IPS-NIHi7 (cell line): ENCODE measurements at regions not wholly inside any gene's neighbourhood (a gene's known extent, or its start where the extent isn't known, plus 50 kb on each side); places are given as distances from the start of the nearest gene placed in this dataset.
"Not testable (repeated sequence)": the region's sequence is repeated elsewhere in the genome, so short reads cannot be mapped to it uniquely, and the experiment has no call there.

ENCODE experiments used
- DNase-seq: peaks from one replicate; pipeline ENCODE4 v3.0.0; 2012; ENCODE audit warnings: mixed read lengths; ENCODE audit errors: extremely low spot score

DNA sequence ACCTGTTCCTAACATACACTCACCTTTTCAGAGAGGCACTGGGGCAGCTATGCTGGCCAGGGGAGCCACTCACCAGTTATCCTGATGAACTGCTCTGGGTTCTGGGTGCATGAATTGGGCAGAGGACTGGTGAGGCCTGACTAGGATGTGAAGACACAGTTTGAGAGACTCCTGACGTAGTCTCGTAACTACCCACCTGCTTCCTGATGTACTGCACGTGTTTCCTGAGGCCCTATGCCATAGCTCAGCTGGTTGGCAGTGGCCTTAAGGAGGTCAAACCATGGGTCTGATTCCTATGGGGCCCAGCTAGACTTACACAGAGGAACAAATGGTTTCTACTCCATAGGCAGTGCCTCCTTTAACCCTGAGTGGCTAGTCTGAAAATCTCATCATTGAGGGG is 351.7 kb upstream of the FRG2C start:
- DNase-seq, result not testable (repeated sequence)

DNA sequence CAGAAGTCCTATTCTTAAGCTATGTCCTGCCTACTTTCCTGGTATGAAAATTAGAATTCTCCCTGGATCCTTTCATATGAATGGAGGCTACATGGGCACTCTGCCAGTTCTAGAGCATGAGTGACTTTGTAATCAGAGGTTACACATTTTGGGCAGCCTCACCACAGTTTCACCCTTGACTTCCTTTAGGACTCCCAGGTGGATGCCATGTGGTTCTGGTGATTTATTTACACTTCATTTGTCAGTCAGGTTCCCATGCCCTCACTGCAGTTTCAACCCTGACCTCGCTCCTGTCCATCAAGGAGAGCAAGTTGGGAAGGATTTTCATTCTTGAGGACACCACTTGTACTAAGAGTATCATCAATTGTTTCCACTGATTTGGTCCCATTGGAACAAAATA is 344.4 kb upstream of the FRG2C start:
- not testable (repeated sequence) for DNase-seq

DNA sequence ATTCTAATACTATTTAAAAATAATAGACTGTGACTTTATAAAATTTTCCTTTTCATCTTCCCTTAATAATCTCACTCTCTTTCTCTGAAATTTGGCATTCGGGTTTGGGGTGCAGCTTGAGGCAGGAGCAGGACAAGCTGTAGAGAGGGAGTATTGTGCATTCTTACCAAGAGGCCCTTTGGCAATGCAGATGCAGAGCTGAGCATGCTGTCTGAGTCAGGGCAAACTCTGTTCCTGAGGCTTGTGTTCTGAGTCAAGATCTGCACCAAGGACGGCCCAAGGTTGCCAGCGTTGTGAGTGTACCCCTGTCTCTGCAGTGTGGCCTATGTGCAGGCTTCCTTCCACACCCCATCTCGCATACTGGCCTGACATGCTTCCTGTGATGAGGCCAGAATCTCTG is 343.8 kb upstream of the FRG2C start:
- DNase-seq, result no peak

GRCh38 chr3:75321060-75321459 is 343.1 kb upstream of the FRG2C start:
- DNase-seq, result no peak

DNA sequence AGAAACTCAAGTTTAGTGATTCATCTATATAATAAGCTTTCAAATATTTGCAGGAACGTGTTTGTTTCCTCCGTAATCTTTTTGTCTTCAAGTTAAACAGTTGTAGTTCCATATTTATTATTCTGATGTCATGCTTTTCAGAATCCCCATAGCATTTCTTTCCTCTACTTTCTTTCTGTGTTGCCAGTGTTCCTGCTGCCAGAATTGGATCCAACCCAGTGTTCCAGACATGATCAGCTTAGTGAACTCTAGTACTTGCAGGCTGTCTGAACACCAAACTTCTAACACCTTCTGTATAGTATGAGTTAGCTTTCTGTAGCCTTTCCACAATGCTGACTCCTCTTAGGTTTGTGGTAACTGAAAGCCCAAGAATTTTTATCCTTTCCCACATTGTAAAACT is 340.2 kb upstream of the FRG2C start:
- not testable (repeated sequence) for DNase-seq

DNA sequence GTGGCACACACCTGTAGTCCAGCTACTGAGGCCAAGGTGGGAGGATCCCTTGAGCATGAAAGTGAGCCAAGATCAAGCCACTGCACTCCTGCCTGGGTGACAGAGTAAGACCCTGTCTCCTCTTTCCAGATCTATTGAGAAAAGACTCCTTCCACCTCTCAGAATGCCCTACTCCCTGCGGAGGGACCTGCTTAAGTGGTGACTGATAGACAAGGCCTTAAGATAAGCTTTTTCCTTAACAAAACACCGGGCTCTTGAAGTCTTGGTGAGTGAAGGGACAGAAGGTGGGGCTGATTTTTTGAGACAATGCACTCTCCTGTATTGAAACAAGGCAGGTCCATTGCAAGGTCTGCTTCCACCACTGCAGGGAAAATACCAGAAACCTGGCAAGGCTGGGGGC is 338.4 kb upstream of the FRG2C start:
- peak; percentile 22 for DNase-seq

DNA sequence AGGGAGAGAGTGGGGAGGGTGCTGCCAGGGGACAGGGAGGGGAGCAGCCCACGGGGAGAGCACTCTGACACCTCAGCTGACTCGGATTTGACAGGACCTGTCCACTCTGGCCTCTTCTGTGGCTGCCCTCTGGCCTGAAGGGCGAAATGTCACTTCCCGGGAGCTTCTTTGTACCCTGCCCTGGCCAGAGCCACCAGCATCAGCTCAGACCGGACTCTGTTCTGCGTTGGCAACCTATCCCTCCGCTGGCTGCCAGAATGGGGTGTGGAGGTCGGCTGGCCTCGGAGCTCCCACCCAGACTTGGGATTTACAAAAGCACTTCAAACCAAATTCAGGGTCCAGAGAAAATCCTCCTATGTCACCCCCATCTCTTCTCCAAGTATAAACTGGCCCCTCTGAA is 336.7 kb upstream of the FRG2C start:
- DNase-seq, result no peak

DNA sequence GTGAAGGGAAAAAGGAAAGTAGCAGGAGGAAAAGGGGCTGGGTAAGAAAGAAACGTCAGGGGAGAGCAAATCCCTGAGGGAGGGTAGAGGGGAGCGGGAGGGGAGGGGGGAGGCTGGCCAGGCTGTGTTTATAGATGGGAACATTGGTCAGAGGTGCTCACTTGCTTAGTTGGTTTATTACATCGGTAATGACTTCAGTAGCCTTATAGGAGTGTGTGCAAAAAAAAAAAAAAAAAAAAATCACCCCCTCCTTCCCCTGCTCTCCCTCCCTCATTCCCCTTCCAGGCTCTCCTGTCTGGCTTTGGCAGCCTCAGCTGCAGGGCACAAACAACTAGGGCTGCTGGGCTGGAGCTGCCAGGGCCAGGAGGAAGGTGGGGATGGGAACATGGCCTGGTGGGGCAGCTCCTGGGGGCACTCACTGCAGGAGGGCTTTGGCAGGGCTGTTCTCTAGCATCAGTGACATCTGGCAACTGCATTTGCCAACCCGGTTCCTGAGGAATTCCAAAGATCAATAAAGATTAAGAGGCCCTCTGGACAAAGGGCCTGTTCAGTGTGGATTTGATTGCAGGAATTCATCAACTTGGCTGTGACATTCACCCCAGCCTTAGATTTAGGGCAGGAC is 334.5 kb upstream of the FRG2C start:
- no peak for DNase-seq

DNA sequence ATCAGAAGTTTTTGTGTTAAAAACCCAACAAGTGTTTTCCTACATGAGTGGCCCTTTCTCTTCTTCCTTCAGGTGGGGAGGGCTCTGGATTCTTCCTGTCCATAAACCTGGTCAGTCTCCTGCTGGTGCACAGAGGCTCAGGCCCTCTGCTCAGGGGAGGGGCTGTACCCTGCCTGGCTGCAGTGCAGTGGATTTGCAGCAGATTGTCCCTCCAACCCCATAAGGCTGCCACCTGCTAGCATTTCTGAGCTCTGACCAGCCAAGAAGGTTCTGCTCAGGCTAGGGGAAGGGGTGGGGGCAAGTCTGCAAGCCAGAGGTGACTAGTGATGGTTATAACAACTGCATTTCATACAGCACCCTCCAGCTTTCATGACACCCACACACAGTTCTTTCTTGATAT is 333.7 kb upstream of the FRG2C start:
- DNase-seq, result not testable (repeated sequence)

DNA sequence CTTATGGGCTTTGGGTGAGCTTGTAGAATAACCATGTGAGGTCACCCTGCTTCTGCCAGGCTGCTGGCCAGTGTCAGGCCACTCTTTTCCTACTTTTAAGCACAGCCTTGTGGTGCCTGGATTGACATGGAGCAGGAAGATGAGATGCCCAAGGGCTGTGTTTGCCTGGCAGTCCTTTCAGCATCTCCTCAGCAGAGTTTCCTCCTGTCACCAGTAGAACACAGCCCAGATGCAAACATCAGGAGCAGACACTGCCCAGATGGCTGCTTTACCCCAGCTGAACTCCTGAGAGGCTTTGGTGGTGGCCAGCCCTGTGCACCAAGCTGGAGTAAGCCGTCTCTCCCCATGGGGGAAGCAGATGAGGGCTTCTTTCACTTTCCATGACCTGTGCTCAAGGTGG is 332.0 kb upstream of the FRG2C start:
- not testable (repeated sequence) for DNase-seq

DNA sequence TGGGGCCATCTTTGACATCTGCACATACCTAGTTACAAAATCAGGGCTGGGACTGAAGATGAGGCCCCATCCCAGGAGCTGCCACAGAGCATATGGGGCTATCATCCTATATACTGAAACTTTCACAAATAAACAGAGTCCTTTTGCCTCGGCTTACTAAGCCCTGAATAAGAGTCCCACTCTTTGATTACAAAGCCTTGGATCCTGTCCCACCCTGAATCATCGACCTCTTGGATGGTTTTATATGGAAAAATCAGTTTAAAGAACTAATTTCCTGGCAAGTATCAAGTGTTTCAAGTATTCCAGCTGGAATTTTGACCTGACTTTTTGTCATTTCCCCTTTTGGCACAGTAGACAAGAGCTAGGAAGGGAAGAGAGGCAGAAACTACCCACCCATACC is 331.3 kb upstream of the FRG2C start:
- no peak for DNase-seq

DNA sequence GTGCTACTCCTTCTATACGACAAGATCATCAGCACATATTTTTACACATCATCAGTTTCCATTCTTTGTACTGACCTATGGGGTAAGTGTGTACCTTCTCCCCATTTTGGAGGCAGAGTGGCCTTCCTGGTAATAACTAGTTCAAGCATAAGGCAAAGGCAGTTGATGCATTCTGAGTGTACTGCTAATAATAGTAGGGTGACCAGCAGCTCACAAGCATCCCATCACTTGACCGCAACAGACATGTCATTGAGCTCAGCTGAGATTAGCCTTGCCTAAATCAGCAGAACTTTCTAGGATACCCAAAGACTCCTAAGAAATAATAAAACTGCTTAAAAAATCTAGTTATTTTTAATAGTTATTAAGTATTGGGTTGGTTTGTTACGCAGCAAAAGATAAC is 329.8 kb upstream of the FRG2C start:
- DNase-seq, result no peak

- no peak for DNase-seq
Measured at GRCh38 chr3:75337226-75337900, 326.8 kb upstream of the FRG2C start.

DNA sequence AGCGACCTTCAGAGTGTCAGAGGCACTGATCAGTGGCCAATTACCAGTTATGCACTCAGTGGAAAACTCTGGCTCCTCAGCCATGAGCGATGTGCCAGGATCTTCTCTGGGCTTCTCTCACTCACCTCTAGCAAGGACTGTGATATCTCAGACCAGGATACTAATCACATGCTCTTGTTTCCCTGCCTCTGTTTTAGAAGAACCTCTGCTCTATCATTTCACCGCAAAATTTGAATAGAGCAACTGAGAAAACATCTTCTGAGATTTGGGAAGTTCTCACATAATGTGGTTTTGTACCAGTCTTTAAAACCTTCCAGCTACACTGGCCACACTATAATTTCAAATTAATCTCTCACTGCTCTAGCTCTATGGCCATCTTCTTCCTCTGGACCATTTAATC is 325.8 kb upstream of the FRG2C start:
- DNase-seq, result no peak

- peak; percentile 53 for DNase-seq
Measured at GRCh38 chr3:75341324-75342067, 322.6 kb upstream of the FRG2C start.

DNA sequence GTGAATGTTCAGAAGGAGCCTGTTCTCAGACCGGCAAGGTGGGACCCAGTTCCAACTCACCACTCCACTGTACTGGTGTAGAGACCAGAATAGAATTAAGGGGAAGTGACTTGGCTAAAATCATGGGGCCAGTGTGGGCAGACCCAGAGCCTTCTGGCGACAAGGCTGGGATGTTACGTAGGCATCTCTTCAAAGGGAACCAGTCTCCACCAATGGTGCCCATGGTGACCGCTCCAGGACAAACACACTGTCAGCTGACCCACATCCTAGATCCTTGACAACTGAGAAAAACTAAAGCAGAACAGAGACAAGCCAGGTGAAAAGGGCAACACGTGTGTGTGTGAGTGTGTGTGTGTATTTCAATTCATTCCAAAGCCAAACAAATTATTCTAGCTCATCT is 321.7 kb upstream of the FRG2C start:
- DNase-seq, result no peak

DNA sequence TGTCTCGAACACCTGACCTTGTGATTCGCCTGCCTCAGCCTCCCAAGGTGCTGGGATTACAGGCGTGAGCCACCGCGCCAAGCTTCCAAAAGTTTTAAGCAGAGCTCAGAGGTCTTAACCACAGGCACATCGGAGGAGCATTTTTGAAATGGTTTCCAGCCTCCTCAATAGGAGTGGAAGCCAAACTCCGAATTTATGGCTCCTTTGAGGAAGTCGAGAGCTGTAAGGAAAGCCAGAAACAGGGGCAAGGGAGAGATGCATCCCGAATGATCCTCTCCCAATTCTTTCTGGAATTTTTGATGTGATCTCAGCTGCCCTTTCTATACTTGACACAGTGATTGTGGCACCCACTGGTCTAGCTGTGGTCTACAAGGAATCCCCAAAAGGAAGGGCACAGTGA is 313.6 kb upstream of the FRG2C start:
- DNase-seq, result not testable (repeated sequence)

- DNase-seq, result not testable (repeated sequence)
Measured at GRCh38 chr3:75362086-75362784, 301.9 kb upstream of the FRG2C start.

- not testable (repeated sequence) for DNase-seq
Measured at GRCh38 chr3:75372964-75373363, 291.2 kb upstream of the FRG2C start.

DNA sequence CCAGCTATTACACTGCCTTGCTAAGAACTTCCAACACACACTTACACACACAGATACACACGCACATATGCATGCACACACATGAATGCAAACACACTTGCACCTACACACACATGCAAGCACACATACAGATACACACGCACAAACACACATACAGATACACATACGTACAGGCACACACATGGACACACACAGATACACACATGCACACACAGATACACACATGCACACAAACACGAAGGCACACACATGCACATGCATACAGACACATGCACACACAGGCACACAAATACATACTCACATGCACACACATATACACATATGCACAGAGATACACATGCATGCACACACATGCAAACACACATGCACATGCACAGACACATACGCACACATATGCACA is 284.3 kb upstream of the FRG2C start:
- DNase-seq, result not testable (repeated sequence)

- DNase-seq, result no peak
Measured at GRCh38 chr3:75380276-75380771, 283.8 kb upstream of the FRG2C start.

DNA sequence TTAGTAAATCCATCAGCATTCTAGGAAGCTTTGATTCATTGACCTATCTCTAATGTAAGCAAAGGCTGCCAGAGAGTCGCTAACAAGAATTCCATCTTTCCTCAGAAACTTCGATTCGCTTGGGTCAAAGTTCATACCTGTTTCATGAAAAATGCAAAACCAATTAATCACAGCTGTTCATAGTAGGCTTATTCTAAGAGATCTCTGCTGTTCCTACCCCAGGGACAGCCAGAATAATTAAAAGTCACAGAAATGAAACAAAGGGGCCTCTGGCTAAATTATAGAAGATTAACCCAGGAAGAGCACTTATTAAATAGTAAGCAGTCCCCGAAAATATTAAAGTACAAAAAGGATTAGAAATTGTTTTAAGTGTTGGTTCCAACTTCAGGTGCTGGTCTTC is 280.1 kb upstream of the FRG2C start:
- not testable (repeated sequence) for DNase-seq
